Liver (tissue), 8 donors: ENCODE measurements at regions not wholly inside any gene's neighbourhood (a gene's known extent, or its start where the extent isn't known, plus 50 kb on each side); places are given as distances from the start of the nearest gene placed in this dataset.

ENCODE experiments used
- DNase-seq: peaks from one replicate; pipeline ENCODE4 v3.0.0-alpha.2; 2017; ENCODE audit warnings: low spot score
- H3K27ac ChIP-seq, 2 donors: one replicate each; pipeline ENCODE4 v1.7.0; 2013; ENCODE audit warnings: inconsistent platforms in 2 of 2, low read length in 2 of 2, control low read depth in 1 of 2, low read depth in 1 of 2, mild to moderate bottlenecking in 1 of 2
- H3K27me3 ChIP-seq, 4 donors: one replicate each; pipeline versions ENCODE4 v1.6.1 to v1.7.0; 2013; ENCODE audit warnings: low read length in 3 of 4, inconsistent platforms in 1 of 4, mild to moderate bottlenecking in 1 of 4, moderate library complexity in 1 of 4; ENCODE audit not compliant: control insufficient read depth in 4 of 4, insufficient read depth in 4 of 4
- H3K36me3 ChIP-seq, 4 donors: one replicate each; pipeline versions ENCODE4 v1.6.1 to v1.7.0; 2013; ENCODE audit warnings: low read length in 3 of 4, mild to moderate bottlenecking in 3 of 4, low read depth in 1 of 4, moderate library complexity in 1 of 4; ENCODE audit not compliant: control insufficient read depth in 4 of 4, insufficient read depth in 3 of 4
- H3K4me1 ChIP-seq, 4 donors: one replicate each; pipeline versions ENCODE4 v1.6.1 to v1.7.0; 2013; ENCODE audit warnings: low read length in 3 of 4, mild to moderate bottlenecking in 3 of 4, moderate library complexity in 1 of 4; ENCODE audit not compliant: control insufficient read depth in 4 of 4, insufficient read depth in 4 of 4
- H3K4me3 ChIP-seq, 3 donors: one replicate each; pipeline versions ENCODE4 v1.6.1 to v1.7.0; 2013; ENCODE audit warnings: low read length in 3 of 3, control low read depth in 1 of 3, low read depth in 1 of 3, mild to moderate bottlenecking in 1 of 3
- H3K9ac ChIP-seq, 2 donors: one replicate each; pipeline ENCODE4 v1.7.0; 2013; ENCODE audit warnings: low read length in 2 of 2, mild to moderate bottlenecking in 2 of 2, moderate library complexity in 2 of 2, control low read depth in 1 of 2, low read depth in 1 of 2
- H3K9me3 ChIP-seq, 4 donors: one replicate each; pipeline versions ENCODE4 v1.6.1 to v1.7.0; 2013; ENCODE audit warnings: low read length in 3 of 4; ENCODE audit not compliant: control insufficient read depth in 4 of 4
- ATF3 ChIP-seq: IDR thresholded peaks from 2 replicates; pipeline ENCODE4 v1.6.1; 2016; ENCODE audit warnings: antibody characterized with exemption
- EGR1 ChIP-seq, 2 donors: IDR thresholded peaks; 2 replicates each; pipeline ENCODE4 v1.6.1; 2016 to 2018; ENCODE audit warnings: antibody characterized with exemption in 2 of 2, low read depth in 2 of 2
- GABPA ChIP-seq, 2 donors: IDR thresholded peaks in 1 of 2; conservative IDR thresholded peaks in 1 of 2; 2 replicates each; pipeline ENCODE4 v1.6.1; 2016; ENCODE audit warnings: antibody characterized with exemption in 2 of 2, mild to moderate bottlenecking in 1 of 2, moderate library complexity in 1 of 2
- HNF4A ChIP-seq, 2 donors: conservative IDR thresholded peaks; 2 replicates each; pipeline ENCODE4 v1.6.1; 2016; ENCODE audit warnings: antibody characterized with exemption in 2 of 2, mild to moderate bottlenecking in 2 of 2
- HNF4G ChIP-seq: IDR thresholded peaks from 2 replicates; pipeline ENCODE4 v1.6.1; 2016; ENCODE audit warnings: antibody characterized with exemption
- JUND ChIP-seq, 2 donors: IDR thresholded peaks; 2 replicates each; pipeline ENCODE4 v1.6.1; 2016; ENCODE audit warnings: antibody characterized with exemption in 2 of 2
- MAX ChIP-seq: IDR thresholded peaks from 2 replicates; pipeline ENCODE4 v1.6.1; 2016; ENCODE audit warnings: antibody characterized with exemption
- NR2F2 ChIP-seq: IDR thresholded peaks from 2 replicates; pipeline ENCODE4 v1.6.1; 2016; ENCODE audit warnings: antibody characterized with exemption
- RAD21 ChIP-seq, 2 donors: IDR thresholded peaks; 2 replicates each; pipeline ENCODE4 v1.6.1; 2016; ENCODE audit warnings: antibody characterized with exemption in 2 of 2, mild to moderate bottlenecking in 2 of 2
- REST ChIP-seq: IDR thresholded peaks from 2 replicates; pipeline ENCODE4 v1.6.1; 2016; ENCODE audit warnings: antibody characterized with exemption, mild to moderate bottlenecking
- RXRA ChIP-seq, 2 donors: IDR thresholded peaks; 2 replicates each; pipeline ENCODE4 v1.6.1; 2017 to 2018; ENCODE audit warnings: antibody characterized with exemption in 2 of 2, mild to moderate bottlenecking in 1 of 2
- SP1 ChIP-seq: IDR thresholded peaks from 2 replicates; pipeline ENCODE4 v1.6.1; 2018; ENCODE audit warnings: antibody characterized with exemption, mild to moderate bottlenecking
- YY1 ChIP-seq: IDR thresholded peaks from 2 replicates; pipeline ENCODE4 v1.6.1; 2016; ENCODE audit warnings: antibody characterized with exemption, mild to moderate bottlenecking
- WGBS: extraction: QIAGEN DNeasy Blood & Tissue Kit; methylation state at CpG from one replicate; pipeline ENCODE4 v1.1.7; 2013; 5-methylcytosine and 5-hydroxymethylcytosine counted together
- TF ChIP-seq, protein P1 (sequence below): IDR thresholded peaks from 2 replicates; pipeline ENCODE4 v1.6.1; 2016; ENCODE audit warnings: antibody characterized with exemption
- TF ChIP-seq, protein P2 (sequence below): fragments of 150-350 bp; IDR thresholded peaks from 2 replicates; pipeline ENCODE4 v1.5.1; 2017; ENCODE audit warnings: improper control_type of control experiment, low read depth, low read length; ENCODE audit not compliant: missing input control
- donor health status: healthy.
- donor health status: healthy.
- donor health status: healthy.
- donor health status: healthy.
- donor health status: healthy.

- no peak for DNase-seq
- H3K27me3 ChIP-seq, result no peaks in the 10 kb centered on the region
- TF ChIP-seq EGR1 (IDR thresholded peaks at IDR 0.05; ENCODE audit: low read depth in 2 of 2), result no peak
- no peak for TF ChIP-seq JUND (IDR thresholded peaks at IDR 0.05)
- no peak for TF ChIP-seq NR2F2
- TF ChIP-seq, protein P1, sequence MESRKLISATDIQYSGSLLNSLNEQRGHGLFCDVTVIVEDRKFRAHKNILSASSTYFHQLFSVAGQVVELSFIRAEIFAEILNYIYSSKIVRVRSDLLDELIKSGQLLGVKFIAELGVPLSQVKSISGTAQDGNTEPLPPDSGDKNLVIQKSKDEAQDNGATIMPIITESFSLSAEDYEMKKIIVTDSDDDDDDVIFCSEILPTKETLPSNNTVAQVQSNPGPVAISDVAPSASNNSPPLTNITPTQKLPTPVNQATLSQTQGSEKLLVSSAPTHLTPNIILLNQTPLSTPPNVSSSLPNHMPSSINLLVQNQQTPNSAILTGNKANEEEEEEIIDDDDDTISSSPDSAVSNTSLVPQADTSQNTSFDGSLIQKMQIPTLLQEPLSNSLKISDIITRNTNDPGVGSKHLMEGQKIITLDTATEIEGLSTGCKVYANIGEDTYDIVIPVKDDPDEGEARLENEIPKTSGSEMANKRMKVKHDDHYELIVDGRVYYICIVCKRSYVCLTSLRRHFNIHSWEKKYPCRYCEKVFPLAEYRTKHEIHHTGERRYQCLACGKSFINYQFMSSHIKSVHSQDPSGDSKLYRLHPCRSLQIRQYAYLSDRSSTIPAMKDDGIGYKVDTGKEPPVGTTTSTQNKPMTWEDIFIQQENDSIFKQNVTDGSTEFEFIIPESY, result no peak
- no peak for TF ChIP-seq RAD21 (IDR thresholded peaks at IDR 0.05)
- no peak for TF ChIP-seq HNF4A (conservative IDR thresholded peaks at IDR 0.05)
- no peak for TF ChIP-seq ATF3
- peaks cover 0 to 3% (median 0%) of the 10 kb centered on the region in 4 donors for H3K4me1 ChIP-seq
- H3K4me3 ChIP-seq, result no peak overlapping the region
- peaks cover 0 to 2% (median 0%) of the 10 kb centered on the region in 4 donors for H3K9me3 ChIP-seq
- no peaks in the 10 kb centered on the region for H3K36me3 ChIP-seq
- WGBS, result 80% methylated on average over 1 of the region's 1 CpG
- H3K27ac ChIP-seq, result no peak overlapping the region
- H3K9ac ChIP-seq, result no peak overlapping the region
These were observed 104.4 kb upstream of the DPT start for GRCh38 chr1:168833362-168833761.

DNA sequence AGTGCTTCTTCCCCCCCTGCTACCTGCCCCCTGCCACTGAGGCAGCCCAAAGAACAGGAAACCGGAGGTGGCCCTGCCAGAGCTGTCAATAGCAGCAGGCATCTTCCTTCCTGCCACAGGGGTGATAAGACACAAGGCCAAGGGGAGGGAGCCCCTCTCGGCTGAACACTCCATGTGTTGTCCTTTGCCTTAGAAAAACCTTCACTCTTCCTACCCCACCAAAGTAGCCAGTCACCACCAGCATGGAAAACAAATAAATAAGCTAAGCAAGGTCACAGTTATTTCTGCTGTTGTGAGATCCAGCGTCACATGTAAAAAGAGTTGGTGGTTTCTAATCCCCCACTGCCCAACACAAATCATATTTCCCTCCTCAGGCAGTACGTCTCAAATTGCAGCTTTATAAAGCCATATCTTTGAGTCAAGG lies 104.8 kb upstream of the DPT start:
- H3K9ac ChIP-seq, result no peak overlapping the region
- 84% methylated on average over 4 of the region's 4 CpGs for WGBS
- peaks cover 0 to 2% (median 0%) of the 10 kb centered on the region in 4 donors for H3K9me3 ChIP-seq
- H3K36me3 ChIP-seq, result no peaks in the 10 kb centered on the region
- H3K27ac ChIP-seq, result peak overlapping the region in 1 of 2 donors; percentile 66
- H3K27me3 ChIP-seq, result no peaks in the 10 kb centered on the region
- H3K4me1 ChIP-seq, result peaks cover 0 to 3% (median 0%) of the 10 kb centered on the region in 4 donors
- no peak for DNase-seq
- no peak for TF ChIP-seq HNF4G
- no peak for TF ChIP-seq ATF3
- TF ChIP-seq SP1, result no peak
- TF ChIP-seq RAD21 (IDR thresholded peaks at IDR 0.05), result no peak
- H3K4me3 ChIP-seq, result no peak overlapping the region

- DNase-seq, result no peak
- Histone ChIP-seq H3K36me3 (no peaks in the 10 kb centered on the region), H3K27me3 (no peaks in the 10 kb centered on the region), H3K27ac (peak overlapping the region in 1 of 2 donors; percentile 66), H3K4me1 (peaks cover 0 to 3% (median 0%) of the 10 kb centered on the region in 4 donors), H3K9me3 (peaks cover 0 to 2% (median 0%) of the 10 kb centered on the region in 4 donors), H3K9ac (no peak overlapping the region), H3K4me3 (no peak overlapping the region)
- WGBS, result 52% methylated on average over 2 of the region's 2 CpGs
- peak; percentile 25 to 54 for TF ChIP-seq RXRA (IDR thresholded peaks at IDR 0.05)
- TF ChIP-seq, protein P2, sequence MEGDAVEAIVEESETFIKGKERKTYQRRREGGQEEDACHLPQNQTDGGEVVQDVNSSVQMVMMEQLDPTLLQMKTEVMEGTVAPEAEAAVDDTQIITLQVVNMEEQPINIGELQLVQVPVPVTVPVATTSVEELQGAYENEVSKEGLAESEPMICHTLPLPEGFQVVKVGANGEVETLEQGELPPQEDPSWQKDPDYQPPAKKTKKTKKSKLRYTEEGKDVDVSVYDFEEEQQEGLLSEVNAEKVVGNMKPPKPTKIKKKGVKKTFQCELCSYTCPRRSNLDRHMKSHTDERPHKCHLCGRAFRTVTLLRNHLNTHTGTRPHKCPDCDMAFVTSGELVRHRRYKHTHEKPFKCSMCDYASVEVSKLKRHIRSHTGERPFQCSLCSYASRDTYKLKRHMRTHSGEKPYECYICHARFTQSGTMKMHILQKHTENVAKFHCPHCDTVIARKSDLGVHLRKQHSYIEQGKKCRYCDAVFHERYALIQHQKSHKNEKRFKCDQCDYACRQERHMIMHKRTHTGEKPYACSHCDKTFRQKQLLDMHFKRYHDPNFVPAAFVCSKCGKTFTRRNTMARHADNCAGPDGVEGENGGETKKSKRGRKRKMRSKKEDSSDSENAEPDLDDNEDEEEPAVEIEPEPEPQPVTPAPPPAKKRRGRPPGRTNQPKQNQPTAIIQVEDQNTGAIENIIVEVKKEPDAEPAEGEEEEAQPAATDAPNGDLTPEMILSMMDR, result no peak
- peak; percentile 62 for TF ChIP-seq YY1
- no peak for TF ChIP-seq JUND (IDR thresholded peaks at IDR 0.05)
- TF ChIP-seq MAX, result no peak
- TF ChIP-seq GABPA (IDR thresholded peaks at IDR 0.05 in 1 of 2, conservative IDR thresholded peaks at IDR 0.05 in 1 of 2), result no peak
- peak; percentile 52 for TF ChIP-seq SP1
- peak; percentile 37 to 43 for TF ChIP-seq RAD21 (IDR thresholded peaks at IDR 0.05)
- TF ChIP-seq NR2F2, result no peak
- TF ChIP-seq EGR1 (IDR thresholded peaks at IDR 0.05; ENCODE audit: low read depth in 2 of 2), result no peak
- TF ChIP-seq ATF3, result no peak
- TF ChIP-seq, protein P1, result no peak
- no peak for TF ChIP-seq REST
These were observed 105.3 kb upstream of the DPT start for GRCh38 chr1:168834225-168834872.
